ENCODE measurements at regions not wholly inside any gene's neighbourhood (a gene's known extent, or its start where the extent isn't known, plus 50 kb on each side); places are given as distances from the start of the nearest gene placed in this dataset.

DNA sequence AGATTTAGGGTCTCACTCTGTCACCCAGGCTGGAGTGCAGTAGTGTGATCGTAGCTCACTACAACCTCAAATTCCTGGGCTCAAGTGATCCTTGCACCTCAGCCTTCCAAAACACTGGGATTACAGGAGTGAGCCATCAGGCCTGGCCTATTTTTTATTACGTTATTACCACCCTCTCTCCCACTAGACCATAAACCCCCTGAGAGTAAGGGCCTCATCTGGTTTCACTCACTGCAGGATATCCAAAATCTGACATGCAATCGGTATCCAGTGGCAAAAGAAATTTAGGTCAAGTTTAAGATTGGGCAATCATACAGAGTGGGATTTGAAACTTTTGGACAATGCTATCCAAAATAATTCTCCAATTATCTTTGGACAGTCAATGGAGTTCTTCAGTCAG lies 117.0 kb upstream of the NEBL start:
- Mint-ChIP-seq H3K4me1 (ENCODE audit: unreplicated experiment) (no peaks in the 10 kb centered on the region), H3K4me3 (no peak overlapping the region), H3K9me3 (no peaks in the 10 kb centered on the region), H3K36me3 (peaks cover 5% of the 10 kb centered on the region), H3K27me3 (no peaks in the 10 kb centered on the region), H3K27ac (no peak overlapping the region)
- no peak for TF ChIP-seq CTCF (conservative IDR thresholded peaks at IDR 0.05)
- DNase-seq (ENCODE audit: extremely low spot score, unreplicated experiment) = no peak

DNA sequence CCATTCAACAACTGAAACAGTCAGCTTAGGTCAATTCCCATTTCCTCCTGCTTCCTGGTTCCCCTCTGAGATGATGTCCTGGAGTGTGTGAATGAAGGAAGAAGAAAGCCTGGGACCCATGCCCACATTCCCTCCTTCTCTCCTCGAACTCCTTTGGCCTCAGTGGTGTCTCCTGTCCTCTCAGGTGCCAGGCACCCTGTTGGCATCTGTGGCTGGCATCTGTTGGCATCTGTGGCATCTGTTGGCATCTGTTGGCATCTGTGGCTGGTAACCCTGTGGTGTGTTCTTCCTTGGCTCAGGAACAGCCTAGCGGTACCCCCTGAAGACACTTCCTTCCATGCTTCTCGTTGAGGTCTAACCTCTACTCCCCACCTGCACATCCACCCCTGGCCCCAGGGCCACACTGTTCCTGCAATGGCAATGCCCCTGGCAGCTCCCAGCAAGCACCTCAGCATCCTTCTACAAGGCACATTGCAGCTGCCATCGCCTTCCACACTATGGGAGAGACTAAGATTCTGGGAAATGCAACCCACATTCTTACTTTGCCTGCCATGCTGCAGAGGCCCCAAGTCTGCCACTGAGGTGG lies 114.4 kb upstream of the NEBL start:
- H3K27me3 Mint-ChIP-seq = no peaks in the 10 kb centered on the region
- H3K9me3 Mint-ChIP-seq = no peaks in the 10 kb centered on the region
- no peaks in the 10 kb centered on the region for H3K36me3 Mint-ChIP-seq
- no peak overlapping the region for H3K4me3 Mint-ChIP-seq
- no peak overlapping the region for H3K27ac Mint-ChIP-seq
- no peak for DNase-seq (ENCODE audit: extremely low spot score, unreplicated experiment)
- no peaks in the 10 kb centered on the region for H3K4me1 Mint-ChIP-seq (ENCODE audit: unreplicated experiment)
- no peak for TF ChIP-seq CTCF (conservative IDR thresholded peaks at IDR 0.05)

- Mint-ChIP-seq H3K4me1 (ENCODE audit: unreplicated experiment) (no peaks in the 10 kb centered on the region), H3K36me3 (no peaks in the 10 kb centered on the region), H3K4me3 (no peak overlapping the region), H3K27me3 (no peaks in the 10 kb centered on the region), H3K27ac (no peak overlapping the region), H3K9me3 (no peaks in the 10 kb centered on the region)
- no peak for DNase-seq (ENCODE audit: extremely low spot score, unreplicated experiment)
- TF ChIP-seq CTCF (conservative IDR thresholded peaks at IDR 0.05) = no peak
Measured at GRCh38 chr10:21010615-21011014, 113.5 kb upstream of the NEBL start.

DNA sequence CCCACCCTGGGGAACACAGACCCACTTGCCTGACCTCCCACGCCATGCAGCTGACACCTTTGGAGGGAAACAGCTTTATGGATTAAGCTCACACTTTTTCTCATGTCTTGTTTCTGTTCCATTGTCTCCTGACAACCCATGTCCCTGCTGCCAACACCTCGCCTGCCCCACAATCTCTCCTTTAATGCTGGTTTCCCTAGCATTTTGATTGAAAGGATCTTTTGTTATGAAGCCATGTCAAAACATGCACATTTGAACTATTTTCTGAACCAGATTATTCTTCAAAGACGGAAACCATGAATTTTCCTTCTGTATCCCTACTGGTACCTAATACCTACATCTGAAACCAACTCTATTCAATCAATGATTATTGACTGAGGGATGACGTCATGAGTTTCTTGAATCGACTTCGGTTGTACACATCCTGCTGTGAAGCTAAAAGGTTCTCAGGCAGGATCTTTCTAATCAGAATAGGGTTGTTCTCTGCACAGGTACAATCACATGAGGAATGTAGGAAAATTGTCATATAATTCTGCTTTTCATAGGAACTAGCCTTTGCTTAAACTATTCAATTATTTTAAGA lies 106.2 kb upstream of the NEBL start:
- DNase-seq (ENCODE audit: extremely low spot score, unreplicated experiment) = no peak
- no peaks in the 10 kb centered on the region for H3K36me3 Mint-ChIP-seq
- no peaks in the 10 kb centered on the region for H3K27me3 Mint-ChIP-seq
- H3K4me1 Mint-ChIP-seq (ENCODE audit: unreplicated experiment) = peaks cover 4% of the 10 kb centered on the region
- H3K9me3 Mint-ChIP-seq = peaks cover 4% of the 10 kb centered on the region
- H3K27ac Mint-ChIP-seq = no peak overlapping the region
- H3K4me3 Mint-ChIP-seq = no peak overlapping the region
- no peak for TF ChIP-seq CTCF (conservative IDR thresholded peaks at IDR 0.05)

DNA sequence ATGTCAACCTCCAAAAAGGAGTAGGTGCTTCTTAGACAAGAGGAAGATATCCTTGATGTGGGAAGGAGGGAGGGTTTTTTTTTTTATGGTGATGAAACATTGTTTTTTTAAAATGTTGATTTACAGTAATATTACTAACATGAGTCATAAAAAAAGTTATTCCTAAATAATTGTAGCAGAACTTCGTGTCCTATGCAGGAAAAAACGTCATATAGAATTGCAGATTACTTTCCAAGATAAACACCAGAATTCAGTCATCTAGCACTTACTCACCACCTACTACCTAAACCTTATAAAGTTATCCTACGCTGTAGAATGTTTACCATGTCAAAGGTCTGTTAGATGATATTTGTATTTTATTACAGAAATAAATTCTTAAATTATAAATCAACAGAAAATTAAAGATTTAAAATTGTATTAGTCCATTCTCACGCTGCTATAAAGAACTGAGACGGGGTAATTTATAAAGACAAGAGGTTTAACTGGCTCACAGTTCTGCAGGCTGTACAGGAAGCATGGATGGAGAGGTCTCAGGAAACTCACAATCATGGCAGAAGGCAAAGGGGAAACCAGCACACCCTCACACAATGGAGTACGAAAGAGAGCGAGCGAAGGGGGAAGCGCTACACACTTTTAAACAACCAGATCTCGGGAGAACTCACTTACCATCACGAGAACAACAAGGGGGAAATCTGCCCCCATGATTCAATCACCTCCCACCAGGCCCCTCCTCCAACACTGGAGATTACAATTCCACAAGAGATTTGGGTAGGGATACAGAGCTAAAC lies 105.2 kb upstream of the NEBL start:
- TF ChIP-seq CTCF (conservative IDR thresholded peaks at IDR 0.05) = no peak
- Mint-ChIP-seq H3K9me3 (peaks cover 4% of the 10 kb centered on the region), H3K27me3 (no peaks in the 10 kb centered on the region), H3K36me3 (no peaks in the 10 kb centered on the region), H3K27ac (no peak overlapping the region), H3K4me1 (ENCODE audit: unreplicated experiment) (peaks cover 4% of the 10 kb centered on the region), H3K4me3 (no peak overlapping the region)
- no peak for DNase-seq (ENCODE audit: extremely low spot score, unreplicated experiment)

Measured in type B pancreatic cell (in vitro differentiated cells).